Hepatocyte (in vitro differentiated cells): ENCODE measurements at regions not wholly inside any gene's neighbourhood (a gene's known extent, or its start where the extent isn't known, plus 50 kb on each side); places are given as distances from the start of the nearest gene placed in this dataset.

ENCODE experiments used
- EZH2phosphoT487 ChIP-seq: fragments of 200-600 bp; sonication (generic); IDR thresholded peaks from one replicate; pipeline ENCODE4 v1.6.1; 2018; ENCODE audit warnings: antibody characterized with exemption, mild to moderate bottlenecking, low read depth, moderate library complexity; ENCODE audit not compliant: unreplicated experiment, severe bottlenecking
- TF ChIP-seq, protein P1 (sequence below): fragments of 200-600 bp; sonication (generic); IDR thresholded peaks from 2 replicates; pipeline ENCODE4 v1.5.1; 2016; ENCODE audit warnings: antibody characterized with exemption, mild to moderate bottlenecking; ENCODE audit not compliant: poor library complexity

- TF ChIP-seq, protein P1, sequence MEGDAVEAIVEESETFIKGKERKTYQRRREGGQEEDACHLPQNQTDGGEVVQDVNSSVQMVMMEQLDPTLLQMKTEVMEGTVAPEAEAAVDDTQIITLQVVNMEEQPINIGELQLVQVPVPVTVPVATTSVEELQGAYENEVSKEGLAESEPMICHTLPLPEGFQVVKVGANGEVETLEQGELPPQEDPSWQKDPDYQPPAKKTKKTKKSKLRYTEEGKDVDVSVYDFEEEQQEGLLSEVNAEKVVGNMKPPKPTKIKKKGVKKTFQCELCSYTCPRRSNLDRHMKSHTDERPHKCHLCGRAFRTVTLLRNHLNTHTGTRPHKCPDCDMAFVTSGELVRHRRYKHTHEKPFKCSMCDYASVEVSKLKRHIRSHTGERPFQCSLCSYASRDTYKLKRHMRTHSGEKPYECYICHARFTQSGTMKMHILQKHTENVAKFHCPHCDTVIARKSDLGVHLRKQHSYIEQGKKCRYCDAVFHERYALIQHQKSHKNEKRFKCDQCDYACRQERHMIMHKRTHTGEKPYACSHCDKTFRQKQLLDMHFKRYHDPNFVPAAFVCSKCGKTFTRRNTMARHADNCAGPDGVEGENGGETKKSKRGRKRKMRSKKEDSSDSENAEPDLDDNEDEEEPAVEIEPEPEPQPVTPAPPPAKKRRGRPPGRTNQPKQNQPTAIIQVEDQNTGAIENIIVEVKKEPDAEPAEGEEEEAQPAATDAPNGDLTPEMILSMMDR = no peak
- TF ChIP-seq EZH2phosphoT487 = no peak
These were observed 173.2 kb downstream of the RRAGC start for GRCh38 chr1:38686167-38686926.
